Adrenal gland (tissue), 5 donors: ENCODE measurements at regions not wholly inside any gene's neighbourhood (a gene's known extent, or its start where the extent isn't known, plus 50 kb on each side); places are given as distances from the start of the nearest gene placed in this dataset.

Experiments used
- CTCF ChIP-seq, 6 experiments: fragments of 450-650 bp in 4 of 6; fragments of 200-600 bp in 2 of 6; sonication (generic) in 1 of 6; IDR thresholded peaks; 1 replicate in 5 of 6; 2 replicates in 1 of 6; pipeline versions ENCODE4 v1.5.1 to v1.8.0; 2016 to 2021; ENCODE audit warnings: antibody characterized with exemption in 6 of 6, mild to moderate bottlenecking in 2 of 6, moderate library complexity in 1 of 6
- POLR2A ChIP-seq, 2 donors: fragments of 450-650 bp; IDR thresholded peaks; one replicate each; pipeline ENCODE4 v1.6.1; 2017; ENCODE audit warnings: antibody characterized with exemption in 2 of 2, mild to moderate bottlenecking in 2 of 2, moderate library complexity in 1 of 2
- donor health status: DM: no; HTN: no; CAD: no.

- TF ChIP-seq POLR2A (IDR thresholded peaks at IDR 0.05) (no peak), CTCF (IDR thresholded peaks at IDR 0.05) (no peak)
These were observed 505.4 kb upstream of the RBFOX1 start for GRCh38 chr16:6827267-6827666.
